Endothelial cell of umbilical vein (primary cell): ENCODE measurements at regions not wholly inside any gene's neighbourhood (a gene's known extent, or its start where the extent isn't known, plus 50 kb on each side); places are given as distances from the start of the nearest gene placed in this dataset.

Experiments
- BruUV-seq: library from RNA; stranded (reverse); fragments of 400-500 nt; replicated peaks from 2 replicates; lab custom pipeline; 2021; lab: Mats Ljungman, UMichigan
- CTCF ChIA-PET: fragments of 300-600, 350-600 bp; sonication (Branson Sonifier 250); formaldehyde crosslinking; loops from one replicate; lab custom pipeline; 2021; ENCODE audit warnings: antibody characterized with exemption, inconsistent platforms; lab: Charles Lee
- POLR2A ChIA-PET: fragments of 300-600, 350-600 bp; sonication (Branson Sonifier 250); formaldehyde crosslinking; loops from one replicate; lab custom pipeline; 2021; ENCODE audit warnings: antibody characterized with exemption, inconsistent platforms; lab: Charles Lee
- DNase-seq: peaks from one replicate; pipeline ENCODE4 v3.0.0-alpha.2; 2011; ENCODE audit warnings: low read depth, low spot score
- FAIRE-seq: peaks from 2 replicates; lab custom pipeline; 2011; peaks lifted over from hg19 to GRCh38; lab: Jason Lieb, UNC
- H2AFZ ChIP-seq: 2 replicates; pipeline ENCODE4 v1.6.0; 2012; ENCODE audit warnings: low read depth, low read length, control low read depth, inconsistent platforms
- H3K27ac ChIP-seq: 2 replicates; pipeline ENCODE4 v1.5.1; 2011; ENCODE audit warnings: low read depth, mild to moderate bottlenecking, control low read depth, low read length, moderate library complexity; ENCODE audit not compliant: insufficient read depth
- H3K27me3 ChIP-seq, 2 experiments: 2 replicates each; pipeline versions ENCODE4 v1.6.0 to v1.6.1; 2011; ENCODE audit warnings: low read length in 2 of 2, mixed read lengths in 1 of 2; ENCODE audit not compliant: control insufficient read depth in 2 of 2, insufficient read depth in 2 of 2
- H3K36me3 ChIP-seq, 2 experiments: 2 replicates in 1 of 2; 3 replicates in 1 of 2; pipeline ENCODE4 v1.5.1; 2011; ENCODE audit warnings: low read length in 2 of 2, mild to moderate bottlenecking in 1 of 2, moderate library complexity in 1 of 2; ENCODE audit not compliant: control insufficient read depth in 2 of 2, insufficient read depth in 2 of 2; ENCODE audit errors: extremely low read depth in 1 of 2
- H3K4me1 ChIP-seq: 3 replicates; pipeline ENCODE4 v1.5.1; 2011; ENCODE audit warnings: mild to moderate bottlenecking, low read length; ENCODE audit not compliant: control insufficient read depth, insufficient read depth; ENCODE audit errors: extremely low read depth
- H3K4me2 ChIP-seq: 2 replicates; pipeline ENCODE4 v1.6.1; 2011; ENCODE audit warnings: low read length, control low read depth, mixed read lengths; ENCODE audit not compliant: insufficient read depth
- H3K4me3 ChIP-seq, 3 experiments: fragments of 200-600 bp in 1 of 3; sonication (generic), shearing (Covaris generic) in 1 of 3; replicated peaks in 1 of 3; 2 replicates each; pipeline ENCODE4 v1.5.1; 2011 to 2016; ENCODE audit warnings: control low read depth in 3 of 3, low read length in 3 of 3, mild to moderate bottlenecking in 2 of 3, inconsistent platforms in 1 of 3, low read depth in 1 of 3, moderate library complexity in 1 of 3; ENCODE audit not compliant: insufficient read depth in 1 of 3
- H3K79me2 ChIP-seq: 2 replicates; pipeline ENCODE4 v1.6.0; 2012; ENCODE audit warnings: low read length, inconsistent platforms; ENCODE audit not compliant: control insufficient read depth, insufficient read depth
- H3K9ac ChIP-seq: replicated peaks from 2 replicates; pipeline ENCODE3; 2011; ENCODE audit warnings: low read length, control low read depth; ENCODE audit not compliant: insufficient read depth; ENCODE audit errors: extremely low read depth
- H3K9me1 ChIP-seq: replicated peaks from 3 replicates; pipeline ENCODE4 v1.6.0; 2011; ENCODE audit warnings: mild to moderate bottlenecking, low read length; ENCODE audit not compliant: control insufficient read depth, insufficient read depth; ENCODE audit errors: extremely low read depth
- H3K9me3 ChIP-seq: replicated peaks from 2 replicates; pipeline ENCODE4 v1.5.1; 2012; ENCODE audit warnings: low read length, inconsistent platforms; ENCODE audit not compliant: control insufficient read depth, insufficient read depth
- H4K20me1 ChIP-seq: replicated peaks from 2 replicates; pipeline ENCODE3; 2011; ENCODE audit warnings: mild to moderate bottlenecking, low read length; ENCODE audit not compliant: control insufficient read depth, insufficient read depth; ENCODE audit errors: extremely low read depth
- EZH2 ChIP-seq: IDR thresholded peaks from 2 replicates; pipeline ENCODE4 v1.6.1; 2012; ENCODE audit warnings: borderline replicate concordance, low read depth, mild to moderate bottlenecking, moderate library complexity, low read length, inconsistent platforms; ENCODE audit not compliant: severe bottlenecking
- GATA2 ChIP-seq: IDR thresholded peaks from 2 replicates; pipeline ENCODE4 v1.7.0; 2011; ENCODE audit warnings: low read depth, mild to moderate bottlenecking, moderate library complexity, mixed read lengths, low read length; ENCODE audit not compliant: insufficient read length, insufficient read depth
- JUN ChIP-seq: IDR thresholded peaks from 2 replicates; pipeline ENCODE4 v1.6.1; 2011; ENCODE audit warnings: borderline replicate concordance, low read depth; ENCODE audit not compliant: insufficient read length, insufficient read depth
- MAX ChIP-seq: IDR thresholded peaks from 2 replicates; pipeline ENCODE4 v1.6.1; 2011; ENCODE audit not compliant: insufficient read depth, insufficient read length
- MYC ChIP-seq: IDR thresholded peaks from one replicate; pipeline ENCODE4 v1.6.1; 2011; ENCODE audit warnings: mild to moderate bottlenecking, low read depth, low read length
- POLR2A ChIP-seq: IDR thresholded peaks from 2 replicates; pipeline ENCODE4 v1.6.1; 2012; ENCODE audit warnings: low read depth, mild to moderate bottlenecking, control low read depth, low read length
- POLR2AphosphoS5 ChIP-seq: IDR thresholded peaks from 2 replicates; pipeline ENCODE4 v1.6.1; 2012; ENCODE audit warnings: low read depth, mild to moderate bottlenecking, control low read depth, low read length, moderate library complexity; ENCODE audit not compliant: insufficient read depth
- dilution Hi-C: fragments of 300-500 bp; cut with MboI; formaldehyde crosslinking; loops from one replicate; pipeline ENCODE4 v1.15.0; 2019; ENCODE audit warnings: low sequenced_read_pairs; ENCODE audit not compliant: extremely low pct_ligation_motif_present
- intact Hi-C: fragments of 100-400 bp; cut with micrococcal nuclease; formaldehyde crosslinking; loops from one replicate; pipeline ENCODE4 v1.10.0; 2022

- no peaks in the 10 kb centered on the region for H3K36me3 ChIP-seq
- no peaks in the 10 kb centered on the region for H3K79me2 ChIP-seq
- H4K20me1 ChIP-seq = no peaks in the 10 kb centered on the region
- BruUV-seq = no TSS peak
- ChIA-PET POLR2A (no interaction called here), CTCF (interaction anchor here (1.4 kb wide), 1 partner anchor 11 kb away, joined by 4 read pairs; no protein-coding TSS in a partner anchor)
- H3K9ac ChIP-seq = no peak overlapping the region
- no peak overlapping the region for H3K27ac ChIP-seq
- no peaks in the 10 kb centered on the region for H3K9me1 ChIP-seq
- H3K4me1 ChIP-seq = no peaks in the 10 kb centered on the region
- no peak for TF ChIP-seq POLR2A
- H3K9me3 ChIP-seq = no peaks in the 10 kb centered on the region
- intact Hi-C loops (no loop called here), dilution Hi-C loops (no loop called here)
- FAIRE-seq = no peak
- H2AFZ ChIP-seq = no peak overlapping the region
- no peak overlapping the region for H3K4me3 ChIP-seq
- no peak overlapping the region for H3K4me2 ChIP-seq
- peaks cover 8 to 9% of the 10 kb centered on the region in 2 experiments for H3K27me3 ChIP-seq
- DNase-seq = no peak
Measured at GRCh38 chr10:33387720-33388119, 53.3 kb upstream of the NRP1 start.

GRCh38 chr10:33386926-33387325, 52.5 kb upstream of the NRP1 start:
- Histone ChIP-seq H3K27ac (no peak overlapping the region), H3K4me3 (no peak overlapping the region), H3K9ac (no peak overlapping the region), H3K4me2 (no peak overlapping the region), H3K9me3 (no peaks in the 10 kb centered on the region), H3K79me2 (no peaks in the 10 kb centered on the region), H3K27me3 (peaks cover 4 to 5% of the 10 kb centered on the region in 2 experiments), H3K4me1 (no peaks in the 10 kb centered on the region), H4K20me1 (no peaks in the 10 kb centered on the region), H3K36me3 (no peaks in the 10 kb centered on the region), H3K9me1 (no peaks in the 10 kb centered on the region), H2AFZ (no peak overlapping the region)
- ChIA-PET POLR2A (no interaction called here), CTCF (no interaction called here)
- DNase-seq = no peak
- no peak for FAIRE-seq
- dilution Hi-C loops (no loop called here), intact Hi-C loops (no loop called here)
- no TSS peak for BruUV-seq
- TF ChIP-seq JUN (no peak), EZH2 (no peak), GATA2 (no peak), POLR2A (no peak), MYC (no peak), POLR2AphosphoS5 (no peak), MAX (no peak)
